ENCODE measurements at regions not wholly inside any gene's neighbourhood (a gene's known extent, or its start where the extent isn't known, plus 50 kb on each side); places are given as distances from the start of the nearest gene placed in this dataset.

DNA sequence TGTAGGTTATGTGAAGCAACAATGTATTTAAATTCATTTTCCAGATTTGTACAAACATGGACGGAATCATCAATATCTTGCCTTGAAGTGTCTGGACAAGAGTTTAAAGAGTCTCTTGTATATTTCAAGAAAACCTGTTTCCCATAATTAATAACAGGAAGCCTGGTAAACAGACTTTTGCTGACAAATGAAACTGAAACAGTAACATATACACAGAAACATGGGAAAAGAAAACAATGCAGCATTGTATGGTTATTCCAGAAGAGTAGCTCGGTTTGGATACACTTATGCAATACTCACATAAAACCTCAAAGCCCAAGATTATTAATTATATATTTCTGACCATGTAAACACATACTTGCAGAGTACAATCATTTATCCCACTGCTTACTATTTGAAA lies 265.5 kb downstream of the PTPRC start:
- TF ChIP-seq, protein P1, sequence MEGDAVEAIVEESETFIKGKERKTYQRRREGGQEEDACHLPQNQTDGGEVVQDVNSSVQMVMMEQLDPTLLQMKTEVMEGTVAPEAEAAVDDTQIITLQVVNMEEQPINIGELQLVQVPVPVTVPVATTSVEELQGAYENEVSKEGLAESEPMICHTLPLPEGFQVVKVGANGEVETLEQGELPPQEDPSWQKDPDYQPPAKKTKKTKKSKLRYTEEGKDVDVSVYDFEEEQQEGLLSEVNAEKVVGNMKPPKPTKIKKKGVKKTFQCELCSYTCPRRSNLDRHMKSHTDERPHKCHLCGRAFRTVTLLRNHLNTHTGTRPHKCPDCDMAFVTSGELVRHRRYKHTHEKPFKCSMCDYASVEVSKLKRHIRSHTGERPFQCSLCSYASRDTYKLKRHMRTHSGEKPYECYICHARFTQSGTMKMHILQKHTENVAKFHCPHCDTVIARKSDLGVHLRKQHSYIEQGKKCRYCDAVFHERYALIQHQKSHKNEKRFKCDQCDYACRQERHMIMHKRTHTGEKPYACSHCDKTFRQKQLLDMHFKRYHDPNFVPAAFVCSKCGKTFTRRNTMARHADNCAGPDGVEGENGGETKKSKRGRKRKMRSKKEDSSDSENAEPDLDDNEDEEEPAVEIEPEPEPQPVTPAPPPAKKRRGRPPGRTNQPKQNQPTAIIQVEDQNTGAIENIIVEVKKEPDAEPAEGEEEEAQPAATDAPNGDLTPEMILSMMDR (IDR thresholded peaks at IDR 0.05), result no peak
- TF ChIP-seq POLR2A (IDR thresholded peaks at IDR 0.05), result no peak
